GM12878 (cell line): ENCODE measurements at regions not wholly inside any gene's neighbourhood (a gene's known extent, or its start where the extent isn't known, plus 50 kb on each side); places are given as distances from the start of the nearest gene placed in this dataset.

ENCODE experiments used
- ATAC-seq: fragments of 200-7000 bp; cut with Tn5 transposase; 3 replicates; pipeline ENCODE4 v1.9.1; 2020; ENCODE audit warnings: mild to moderate bottlenecking, moderate library complexity
- BruUV-seq: library from RNA; stranded (reverse); fragments of 400-500 nt; replicated peaks from 2 replicates; lab custom pipeline; 2021; lab: Mats Ljungman, UMichigan
- CTCF ChIA-PET: fragments of 300-600 bp; sonication (Branson Sonifier 250); formaldehyde crosslinking; extraction: SDS; loops from one replicate; lab custom pipeline; 2021; ENCODE audit warnings: inconsistent platforms; lab: Yijun Ruan, JAX
- POLR2A ChIA-PET: fragments of 350-600 bp; formaldehyde crosslinking; extraction: SDS; loops from one replicate; lab custom pipeline; 2021; ENCODE audit warnings: inconsistent platforms; lab: Charles Lee
- RAD21 ChIA-PET: fragments of 300-600 bp; sonication (Branson Sonifier 250); formaldehyde crosslinking; loops from one replicate; lab custom pipeline; 2023; ENCODE audit warnings: antibody characterized with exemption; ENCODE audit not compliant: unreplicated experiment; lab: Charles Lee
- SMC1A ChIA-PET: fragments of 300-600 bp; sonication (Branson Sonifier 250); formaldehyde crosslinking; loops from one replicate; lab custom pipeline; 2023; ENCODE audit not compliant: unreplicated experiment, uncharacterized antibody; lab: Charles Lee
- DNase-seq: peaks from one replicate; pipeline ENCODE4 v3.0.0-alpha.2; 2011; ENCODE audit warnings: low read depth, low spot score
- FAIRE-seq: peaks from 3 replicates; lab custom pipeline; 2011; peaks lifted over from hg19 to GRCh38; lab: Jason Lieb, UNC
- H2AFZ ChIP-seq: 2 replicates; pipeline ENCODE4 v1.6.0; 2011; ENCODE audit warnings: low read depth, low read length, control low read depth; ENCODE audit not compliant: control insufficient read depth
- H3K27ac ChIP-seq: 2 replicates; pipeline ENCODE4 v1.5.1; 2011; ENCODE audit warnings: control low read depth; ENCODE audit not compliant: control insufficient read depth, insufficient read depth
- H3K27me3 ChIP-seq, 2 experiments: replicated peaks in 1 of 2; 2 replicates each; pipeline versions ENCODE4 v1.6.0 to v1.6.1; 2011; ENCODE audit warnings: low read length in 1 of 2; ENCODE audit not compliant: control insufficient read depth in 2 of 2, insufficient read depth in 2 of 2
- H3K36me3 ChIP-seq, 2 experiments: 2 replicates each; pipeline ENCODE4 v1.5.1; 2011; ENCODE audit warnings: low read length in 1 of 2; ENCODE audit not compliant: control insufficient read depth in 2 of 2, insufficient read depth in 2 of 2
- H3K4me1 ChIP-seq: 2 replicates; pipeline ENCODE4 v1.6.1; 2011; ENCODE audit warnings: mild to moderate bottlenecking, low read length, moderate library complexity, mixed read lengths; ENCODE audit not compliant: control insufficient read depth, insufficient read depth
- H3K4me2 ChIP-seq: 2 replicates; pipeline ENCODE4 v1.6.0; 2011; ENCODE audit warnings: control low read depth; ENCODE audit not compliant: control insufficient read depth, insufficient read depth
- H3K4me3 ChIP-seq: fragments of 200-600 bp; sonication (generic); 2 replicates; pipeline ENCODE4 v1.5.1; 2016
- H3K79me2 ChIP-seq: 2 replicates; pipeline ENCODE4 v1.6.0; 2011; ENCODE audit warnings: low read length; ENCODE audit not compliant: control insufficient read depth, insufficient read depth
- H3K9ac ChIP-seq: 2 replicates; pipeline ENCODE4 v1.8.0; 2011; ENCODE audit warnings: low read length, control low read depth, mixed read lengths; ENCODE audit not compliant: control insufficient read depth, insufficient read depth
- H3K9me3 ChIP-seq: replicated peaks from 3 replicates; pipeline ENCODE4 v1.5.1; 2011; ENCODE audit warnings: mild to moderate bottlenecking, low read length; ENCODE audit not compliant: control insufficient read depth, insufficient read depth
- H4K20me1 ChIP-seq: 2 replicates; pipeline ENCODE4 v1.6.0; 2011; ENCODE audit not compliant: control insufficient read depth, insufficient read depth
- CHD2 ChIP-seq: IDR thresholded peaks from 2 replicates; pipeline ENCODE4 v1.6.1; 2011; ENCODE audit warnings: low read depth, low read length, improper control_type of control experiment, borderline replicate concordance
- IKZF2 ChIP-seq, 2 experiments: fragments of 450-650 bp; IDR thresholded peaks; 2 replicates each; pipeline ENCODE4 v1.6.1; 2017; ENCODE audit warnings: mild to moderate bottlenecking in 2 of 2, moderate library complexity in 2 of 2
- KAT2A ChIP-seq: conservative IDR thresholded peaks from 2 replicates; pipeline ENCODE4 v1.6.1; 2011; ENCODE audit warnings: low read depth, low read length; ENCODE audit not compliant: control insufficient read depth
- MTA2 ChIP-seq: fragments of 450-650 bp; IDR thresholded peaks from 2 replicates; pipeline ENCODE4 v1.6.1; 2016; ENCODE audit warnings: low read depth, mild to moderate bottlenecking, moderate library complexity
- POLR2AphosphoS2 ChIP-seq: IDR thresholded peaks from 2 replicates; pipeline ENCODE4 v1.6.1; 2011; ENCODE audit warnings: low read depth, mild to moderate bottlenecking, low read length, improper control_type of control experiment, moderate library complexity
- RCOR1 ChIP-seq: conservative IDR thresholded peaks from 2 replicates; pipeline ENCODE4 v1.6.1; 2012; ENCODE audit warnings: low read depth, low read length, improper control_type of control experiment
- SIX5 ChIP-seq: IDR thresholded peaks from 2 replicates; pipeline ENCODE4 v1.6.1; 2011; ENCODE audit warnings: mild to moderate bottlenecking, low read depth, low read length, moderate library complexity; ENCODE audit not compliant: severe bottlenecking
- SMAD5 ChIP-seq: IDR thresholded peaks from 2 replicates; pipeline ENCODE4 v1.6.1; 2016; ENCODE audit warnings: antibody characterized with exemption, low read depth
- SPI1 ChIP-seq: IDR thresholded peaks from 2 replicates; pipeline ENCODE4 v1.6.1; 2011; ENCODE audit warnings: low read depth, mild to moderate bottlenecking, low read length, moderate library complexity, borderline replicate concordance; ENCODE audit not compliant: insufficient read depth
- STAT1 ChIP-seq: fragments of 450-650 bp; conservative IDR thresholded peaks from 2 replicates; pipeline ENCODE4 v1.6.1; 2014; ENCODE audit warnings: antibody characterized with exemption, mild to moderate bottlenecking
- TCF7 ChIP-seq: IDR thresholded peaks from 2 replicates; pipeline ENCODE4 v1.6.1; 2014; ENCODE audit warnings: antibody characterized with exemption, borderline replicate concordance
- ZNF274 ChIP-seq: IDR thresholded peaks from one replicate; pipeline ENCODE4 v1.8.0; 2011; ENCODE audit not compliant: insufficient read length, insufficient read depth
- ZZZ3 ChIP-seq: IDR thresholded peaks from 2 replicates; pipeline ENCODE4 v1.6.1; 2011; ENCODE audit warnings: low read depth; ENCODE audit not compliant: control insufficient read depth, insufficient read length
- WGBS: methylation state at CpG from one replicate; pipeline ENCODE4 v1.1.6; 2016; ENCODE audit warnings: low lambda C conversion rate; ENCODE audit not compliant: insufficient replicate concordance, insufficient coverage; ENCODE audit errors: missing lambda C conversion rate; 5-methylcytosine and 5-hydroxymethylcytosine counted together
- in situ Hi-C: fragments of 300-500 bp; cut with MboI; formaldehyde crosslinking; loops from 9 replicates; pipeline ENCODE4 v1.14.3; 2018; ENCODE audit warnings: mixed read lengths
- intact Hi-C: fragments of 100-400 bp; cut with micrococcal nuclease; formaldehyde crosslinking; loops from one replicate; pipeline ENCODE4 v1.14.2; 2022; ENCODE audit not compliant: unreplicated experiment
- TF ChIP-seq, protein P1 (sequence below): fragments of 450-650 bp; formaldehyde crosslinking; IDR thresholded peaks from 2 replicates; pipeline ENCODE4 v1.4.0; 2020; ENCODE audit warnings: mild to moderate bottlenecking, moderate library complexity
- TF ChIP-seq, protein P2 (sequence below): fragments of 450-650 bp; IDR thresholded peaks from 2 replicates; pipeline ENCODE4 v1.6.1; 2016; ENCODE audit warnings: mild to moderate bottlenecking
- TF ChIP-seq, protein P3 (sequence below): IDR thresholded peaks from 2 replicates; pipeline ENCODE4 v1.6.1; 2012; ENCODE audit warnings: low read depth, low read length, improper control_type of control experiment
- TF ChIP-seq, protein P4 (sequence below): fragments of 450-650 bp; IDR thresholded peaks from 2 replicates; pipeline ENCODE4 v1.6.1; 2014; ENCODE audit warnings: mild to moderate bottlenecking

DNA sequence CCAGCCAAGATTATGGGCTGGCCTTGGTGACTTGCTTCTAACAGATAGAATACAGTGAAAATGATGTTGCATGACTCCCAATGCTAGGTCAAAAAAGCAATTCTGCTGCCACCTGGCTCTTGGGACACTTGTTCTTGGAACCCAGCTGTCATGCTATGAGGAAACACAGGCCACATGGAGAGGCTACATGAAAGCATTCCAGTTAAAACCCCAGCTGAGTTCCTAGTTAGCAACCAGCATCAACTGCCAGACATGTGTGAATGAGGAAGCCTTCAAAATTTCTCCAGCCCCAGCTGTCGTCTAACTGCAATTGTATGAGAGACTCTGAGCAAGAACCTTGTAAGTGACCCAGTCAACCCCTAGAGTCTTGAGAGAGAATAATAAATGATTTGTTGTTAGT is 105.2 kb upstream of the FGF16 start (continued):
- TF ChIP-seq ZZZ3 (no peak), ZNF274 (no peak), STAT1 (no peak), IKZF2 (IDR thresholded peaks at IDR 0.05) (no peak)
- TF ChIP-seq, protein P1, sequence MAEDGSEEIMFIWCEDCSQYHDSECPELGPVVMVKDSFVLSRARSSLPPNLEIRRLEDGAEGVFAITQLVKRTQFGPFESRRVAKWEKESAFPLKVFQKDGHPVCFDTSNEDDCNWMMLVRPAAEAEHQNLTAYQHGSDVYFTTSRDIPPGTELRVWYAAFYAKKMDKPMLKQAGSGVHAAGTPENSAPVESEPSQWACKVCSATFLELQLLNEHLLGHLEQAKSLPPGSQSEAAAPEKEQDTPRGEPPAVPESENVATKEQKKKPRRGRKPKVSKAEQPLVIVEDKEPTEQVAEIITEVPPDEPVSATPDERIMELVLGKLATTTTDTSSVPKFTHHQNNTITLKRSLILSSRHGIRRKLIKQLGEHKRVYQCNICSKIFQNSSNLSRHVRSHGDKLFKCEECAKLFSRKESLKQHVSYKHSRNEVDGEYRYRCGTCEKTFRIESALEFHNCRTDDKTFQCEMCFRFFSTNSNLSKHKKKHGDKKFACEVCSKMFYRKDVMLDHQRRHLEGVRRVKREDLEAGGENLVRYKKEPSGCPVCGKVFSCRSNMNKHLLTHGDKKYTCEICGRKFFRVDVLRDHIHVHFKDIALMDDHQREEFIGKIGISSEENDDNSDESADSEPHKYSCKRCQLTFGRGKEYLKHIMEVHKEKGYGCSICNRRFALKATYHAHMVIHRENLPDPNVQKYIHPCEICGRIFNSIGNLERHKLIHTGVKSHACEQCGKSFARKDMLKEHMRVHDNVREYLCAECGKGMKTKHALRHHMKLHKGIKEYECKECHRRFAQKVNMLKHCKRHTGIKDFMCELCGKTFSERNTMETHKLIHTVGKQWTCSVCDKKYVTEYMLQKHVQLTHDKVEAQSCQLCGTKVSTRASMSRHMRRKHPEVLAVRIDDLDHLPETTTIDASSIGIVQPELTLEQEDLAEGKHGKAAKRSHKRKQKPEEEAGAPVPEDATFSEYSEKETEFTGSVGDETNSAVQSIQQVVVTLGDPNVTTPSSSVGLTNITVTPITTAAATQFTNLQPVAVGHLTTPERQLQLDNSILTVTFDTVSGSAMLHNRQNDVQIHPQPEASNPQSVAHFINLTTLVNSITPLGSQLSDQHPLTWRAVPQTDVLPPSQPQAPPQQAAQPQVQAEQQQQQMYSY, result no peak
- TF ChIP-seq, protein P2, sequence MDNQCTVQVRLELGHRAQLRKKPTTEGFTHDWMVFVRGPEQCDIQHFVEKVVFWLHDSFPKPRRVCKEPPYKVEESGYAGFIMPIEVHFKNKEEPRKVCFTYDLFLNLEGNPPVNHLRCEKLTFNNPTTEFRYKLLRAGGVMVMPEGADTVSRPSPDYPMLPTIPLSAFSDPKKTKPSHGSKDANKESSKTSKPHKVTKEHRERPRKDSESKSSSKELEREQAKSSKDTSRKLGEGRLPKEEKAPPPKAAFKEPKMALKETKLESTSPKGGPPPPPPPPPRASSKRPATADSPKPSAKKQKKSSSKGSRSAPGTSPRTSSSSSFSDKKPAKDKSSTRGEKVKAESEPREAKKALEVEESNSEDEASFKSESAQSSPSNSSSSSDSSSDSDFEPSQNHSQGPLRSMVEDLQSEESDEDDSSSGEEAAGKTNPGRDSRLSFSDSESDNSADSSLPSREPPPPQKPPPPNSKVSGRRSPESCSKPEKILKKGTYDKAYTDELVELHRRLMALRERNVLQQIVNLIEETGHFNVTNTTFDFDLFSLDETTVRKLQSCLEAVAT, result no peak

DNA sequence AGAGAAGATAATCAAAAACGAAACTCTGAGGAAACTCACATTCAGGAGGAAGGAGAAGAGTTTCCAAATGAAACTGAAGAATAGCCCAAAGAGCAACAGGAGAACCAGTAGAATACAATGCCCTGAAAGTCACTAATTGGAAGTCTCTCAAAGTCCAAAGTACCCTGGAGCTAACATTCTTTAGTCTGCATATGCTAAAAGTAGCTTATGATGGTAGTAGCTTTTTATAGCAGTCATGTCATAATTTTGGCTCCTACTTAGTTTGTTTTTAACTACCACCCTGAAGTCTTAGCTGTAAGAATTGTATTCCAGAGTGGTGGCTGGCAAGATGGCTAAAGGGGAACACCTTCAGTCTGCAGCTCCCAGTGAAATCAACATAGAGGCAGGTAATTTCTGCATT is 100.3 kb upstream of the FGF16 start:
- no peak for ATAC-seq
- H3K9ac ChIP-seq, result no peak overlapping the region
- in situ Hi-C loops (no loop called here), intact Hi-C loops (no loop called here)
- no peaks in the 10 kb centered on the region for H3K4me1 ChIP-seq
- no peak overlapping the region for H3K4me2 ChIP-seq
- H2AFZ ChIP-seq, result no peak overlapping the region
- ChIA-PET SMC1A (no interaction called here), CTCF (no interaction called here), POLR2A (no interaction called here), RAD21 (no interaction called here)
- H4K20me1 ChIP-seq, result no peaks in the 10 kb centered on the region
- H3K79me2 ChIP-seq, result no peaks in the 10 kb centered on the region
- H3K27me3 ChIP-seq, result no peaks in the 10 kb centered on the region
- 10% methylated on average over 1 of the region's 1 CpG for WGBS
- no peak for DNase-seq
- H3K9me3 ChIP-seq, result no peaks in the 10 kb centered on the region
- H3K36me3 ChIP-seq, result no peaks in the 10 kb centered on the region
- BruUV-seq, result no TSS peak
- no peak for FAIRE-seq
- H3K4me3 ChIP-seq, result no peak overlapping the region
- H3K27ac ChIP-seq, result no peak overlapping the region
- TF ChIP-seq SMAD5, result no peak
- no peak for TF ChIP-seq RCOR1
- TF ChIP-seq MTA2, result no peak
- TF ChIP-seq, protein P3, sequence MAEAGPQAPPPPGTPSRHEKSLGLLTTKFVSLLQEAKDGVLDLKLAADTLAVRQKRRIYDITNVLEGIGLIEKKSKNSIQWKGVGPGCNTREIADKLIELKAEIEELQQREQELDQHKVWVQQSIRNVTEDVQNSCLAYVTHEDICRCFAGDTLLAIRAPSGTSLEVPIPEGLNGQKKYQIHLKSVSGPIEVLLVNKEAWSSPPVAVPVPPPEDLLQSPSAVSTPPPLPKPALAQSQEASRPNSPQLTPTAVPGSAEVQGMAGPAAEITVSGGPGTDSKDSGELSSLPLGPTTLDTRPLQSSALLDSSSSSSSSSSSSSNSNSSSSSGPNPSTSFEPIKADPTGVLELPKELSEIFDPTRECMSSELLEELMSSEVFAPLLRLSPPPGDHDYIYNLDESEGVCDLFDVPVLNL, result no peak
- no peak for TF ChIP-seq KAT2A
- TF ChIP-seq POLR2AphosphoS2, result no peak
- no peak for TF ChIP-seq CHD2
- TF ChIP-seq, protein P4, sequence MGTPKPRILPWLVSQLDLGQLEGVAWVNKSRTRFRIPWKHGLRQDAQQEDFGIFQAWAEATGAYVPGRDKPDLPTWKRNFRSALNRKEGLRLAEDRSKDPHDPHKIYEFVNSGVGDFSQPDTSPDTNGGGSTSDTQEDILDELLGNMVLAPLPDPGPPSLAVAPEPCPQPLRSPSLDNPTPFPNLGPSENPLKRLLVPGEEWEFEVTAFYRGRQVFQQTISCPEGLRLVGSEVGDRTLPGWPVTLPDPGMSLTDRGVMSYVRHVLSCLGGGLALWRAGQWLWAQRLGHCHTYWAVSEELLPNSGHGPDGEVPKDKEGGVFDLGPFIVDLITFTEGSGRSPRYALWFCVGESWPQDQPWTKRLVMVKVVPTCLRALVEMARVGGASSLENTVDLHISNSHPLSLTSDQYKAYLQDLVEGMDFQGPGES, result no peak
- TF ChIP-seq TCF7, result no peak
- TF ChIP-seq SPI1, result no peak
- TF ChIP-seq SIX5, result no peak
